SJSA1 (cell line): ENCODE measurements at regions not wholly inside any gene's neighbourhood (a gene's known extent, or its start where the extent isn't known, plus 50 kb on each side); places are given as distances from the start of the nearest gene placed in this dataset.
A peak's percentile ranks its signal among the peaks of the same experiment; 100 is the strongest.

ENCODE experiments used
- DNase-seq, 2 experiments: peaks; one replicate each; pipeline ENCODE4 v3.0.0-alpha.2; 2015 to 2020; ENCODE audit warnings: low spot score in 2 of 2, low read depth in 1 of 2
- H3K27ac ChIP-seq: fragments of 250-450 bp; sonication (Bioruptor Pico); 2 replicates; pipeline ENCODE4 v1.5.1; 2020; ENCODE audit warnings: mild to moderate bottlenecking, moderate library complexity
- H3K27me3 ChIP-seq: fragments of 250-450 bp; sonication (Bioruptor Pico); replicated peaks from 2 replicates; pipeline ENCODE4 v1.5.1; 2020; ENCODE audit warnings: mild to moderate bottlenecking, moderate library complexity
- H3K36me3 ChIP-seq: fragments of 250-450 bp; sonication (Bioruptor Pico); 2 replicates; pipeline ENCODE4 v1.5.1; 2020; ENCODE audit warnings: mild to moderate bottlenecking
- H3K4me1 ChIP-seq: fragments of 250-450 bp; sonication (Bioruptor Pico); replicated peaks from 2 replicates; pipeline ENCODE4 v1.6.1; 2021; ENCODE audit warnings: mild to moderate bottlenecking
- H3K4me3 ChIP-seq: fragments of 250-450 bp; sonication (Bioruptor Pico); 2 replicates; pipeline ENCODE4 v1.5.1; 2020; ENCODE audit warnings: mild to moderate bottlenecking
- H3K9me3 ChIP-seq: fragments of 250-450 bp; sonication (Bioruptor Pico); replicated peaks from 2 replicates; pipeline ENCODE4 v1.5.1; 2020; ENCODE audit warnings: mild to moderate bottlenecking

GRCh38 chr6:15974817-15975216 lies 154.1 kb upstream of the MYLIP start:
- Histone ChIP-seq H3K4me1 (no peaks in the 10 kb centered on the region), H3K9me3 (no peaks in the 10 kb centered on the region), H3K27ac (no peak overlapping the region), H3K4me3 (no peak overlapping the region), H3K36me3 (no peaks in the 10 kb centered on the region), H3K27me3 (no peaks in the 10 kb centered on the region)
- no peak for DNase-seq

- DNase-seq: no peak
- H3K36me3 ChIP-seq: no peaks in the 10 kb centered on the region
- H3K4me3 ChIP-seq: no peak overlapping the region
- no peaks in the 10 kb centered on the region for H3K27me3 ChIP-seq
- H3K4me1 ChIP-seq: no peaks in the 10 kb centered on the region
- no peaks in the 10 kb centered on the region for H3K9me3 ChIP-seq
- no peak overlapping the region for H3K27ac ChIP-seq
Observed at GRCh38 chr6:15970517-15970916, 158.4 kb upstream of the MYLIP start.

GRCh38 chr6:15969236-15969778 lies 159.6 kb upstream of the MYLIP start:
- no peak for DNase-seq
- H3K4me1 ChIP-seq: no peaks in the 10 kb centered on the region
- H3K9me3 ChIP-seq: no peaks in the 10 kb centered on the region
- H3K36me3 ChIP-seq: no peaks in the 10 kb centered on the region
- H3K27me3 ChIP-seq: no peaks in the 10 kb centered on the region
- H3K4me3 ChIP-seq: no peak overlapping the region
- H3K27ac ChIP-seq: no peak overlapping the region

DNA sequence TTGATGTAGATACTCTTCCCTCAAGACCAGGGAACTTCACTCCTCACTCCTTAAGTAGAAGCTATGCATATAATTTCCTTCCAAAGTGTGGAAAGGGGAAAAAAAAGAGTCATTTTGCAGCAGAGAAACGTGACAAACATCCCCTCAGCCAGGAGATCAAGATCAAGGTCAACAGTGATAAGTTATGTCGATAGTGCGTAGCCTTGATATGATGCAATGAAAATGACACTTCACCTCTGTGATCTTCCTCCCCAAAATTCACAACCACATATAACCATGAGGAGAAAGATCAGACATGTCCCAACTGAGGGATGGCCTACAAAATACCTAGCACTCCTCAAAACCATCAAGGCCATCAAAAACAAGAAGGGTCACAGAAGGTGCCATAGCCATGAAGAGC lies 160.4 kb upstream of the MYLIP start:
- Histone ChIP-seq H3K27me3 (no peaks in the 10 kb centered on the region), H3K4me1 (no peaks in the 10 kb centered on the region), H3K9me3 (no peaks in the 10 kb centered on the region), H3K4me3 (no peak overlapping the region), H3K36me3 (no peaks in the 10 kb centered on the region), H3K27ac (no peak overlapping the region)
- no peak for DNase-seq

DNA sequence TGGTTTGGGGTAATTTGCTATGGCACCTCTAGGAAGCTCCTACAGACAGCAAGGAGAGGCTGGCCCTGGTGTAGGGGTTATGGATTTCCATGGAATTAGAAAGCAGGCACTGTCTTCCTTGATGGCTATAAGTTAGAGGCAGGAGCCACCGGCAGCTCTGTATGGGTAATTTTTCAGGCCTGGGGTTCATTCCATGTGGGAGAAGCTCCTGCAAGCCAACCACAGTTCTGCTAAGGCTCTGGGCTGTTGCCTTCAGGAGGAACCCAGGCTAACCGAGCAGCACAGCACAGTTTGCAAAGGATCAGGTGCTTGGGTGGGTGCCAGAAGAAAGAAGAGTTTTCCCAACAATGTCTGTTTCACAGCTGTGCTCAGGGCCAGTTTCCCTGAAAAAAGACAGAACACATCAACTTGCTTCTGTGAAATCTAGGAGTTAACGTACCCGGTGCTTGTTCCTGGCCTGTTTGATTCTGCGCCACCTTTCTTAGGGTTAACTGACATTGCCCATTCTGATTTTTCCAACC lies 162.8 kb upstream of the MYLIP start:
- no peaks in the 10 kb centered on the region for H3K9me3 ChIP-seq
- H3K27me3 ChIP-seq: no peaks in the 10 kb centered on the region
- H3K36me3 ChIP-seq: no peaks in the 10 kb centered on the region
- no peak overlapping the region for H3K4me3 ChIP-seq
- no peak overlapping the region for H3K27ac ChIP-seq
- no peak for DNase-seq
- peaks cover 10% of the 10 kb centered on the region for H3K4me1 ChIP-seq

- peak in 1 of 2 experiments; percentile 40 for DNase-seq
- Histone ChIP-seq H3K27me3 (no peaks in the 10 kb centered on the region), H3K9me3 (no peaks in the 10 kb centered on the region), H3K4me1 (peaks cover 10% of the 10 kb centered on the region), H3K36me3 (no peaks in the 10 kb centered on the region), H3K27ac (no peak overlapping the region), H3K4me3 (no peak overlapping the region)
Observed at GRCh38 chr6:15962449-15962764, 166.5 kb upstream of the MYLIP start.

- H3K27ac ChIP-seq: no peak overlapping the region
- H3K4me3 ChIP-seq: no peak overlapping the region
- H3K27me3 ChIP-seq: no peaks in the 10 kb centered on the region
- no peak for DNase-seq
- H3K9me3 ChIP-seq: no peaks in the 10 kb centered on the region
- H3K36me3 ChIP-seq: no peaks in the 10 kb centered on the region
- H3K4me1 ChIP-seq: peaks cover 10% of the 10 kb centered on the region
Observed at GRCh38 chr6:15961635-15962448, 167.0 kb upstream of the MYLIP start.

- no peak for DNase-seq
- H3K4me1 ChIP-seq: peaks cover 10% of the 10 kb centered on the region
- H3K27me3 ChIP-seq: no peaks in the 10 kb centered on the region
- H3K4me3 ChIP-seq: no peak overlapping the region
- no peaks in the 10 kb centered on the region for H3K9me3 ChIP-seq
- H3K27ac ChIP-seq: no peak overlapping the region
- H3K36me3 ChIP-seq: no peaks in the 10 kb centered on the region
Observed at GRCh38 chr6:15960740-15961634, 167.9 kb upstream of the MYLIP start.

- Histone ChIP-seq H3K4me1 (peaks cover 9% of the 10 kb centered on the region), H3K9me3 (no peaks in the 10 kb centered on the region), H3K36me3 (no peaks in the 10 kb centered on the region), H3K4me3 (no peak overlapping the region), H3K27me3 (no peaks in the 10 kb centered on the region), H3K27ac (no peak overlapping the region)
- no peak for DNase-seq
Observed at GRCh38 chr6:15957655-15958169, 171.2 kb upstream of the MYLIP start.

DNA sequence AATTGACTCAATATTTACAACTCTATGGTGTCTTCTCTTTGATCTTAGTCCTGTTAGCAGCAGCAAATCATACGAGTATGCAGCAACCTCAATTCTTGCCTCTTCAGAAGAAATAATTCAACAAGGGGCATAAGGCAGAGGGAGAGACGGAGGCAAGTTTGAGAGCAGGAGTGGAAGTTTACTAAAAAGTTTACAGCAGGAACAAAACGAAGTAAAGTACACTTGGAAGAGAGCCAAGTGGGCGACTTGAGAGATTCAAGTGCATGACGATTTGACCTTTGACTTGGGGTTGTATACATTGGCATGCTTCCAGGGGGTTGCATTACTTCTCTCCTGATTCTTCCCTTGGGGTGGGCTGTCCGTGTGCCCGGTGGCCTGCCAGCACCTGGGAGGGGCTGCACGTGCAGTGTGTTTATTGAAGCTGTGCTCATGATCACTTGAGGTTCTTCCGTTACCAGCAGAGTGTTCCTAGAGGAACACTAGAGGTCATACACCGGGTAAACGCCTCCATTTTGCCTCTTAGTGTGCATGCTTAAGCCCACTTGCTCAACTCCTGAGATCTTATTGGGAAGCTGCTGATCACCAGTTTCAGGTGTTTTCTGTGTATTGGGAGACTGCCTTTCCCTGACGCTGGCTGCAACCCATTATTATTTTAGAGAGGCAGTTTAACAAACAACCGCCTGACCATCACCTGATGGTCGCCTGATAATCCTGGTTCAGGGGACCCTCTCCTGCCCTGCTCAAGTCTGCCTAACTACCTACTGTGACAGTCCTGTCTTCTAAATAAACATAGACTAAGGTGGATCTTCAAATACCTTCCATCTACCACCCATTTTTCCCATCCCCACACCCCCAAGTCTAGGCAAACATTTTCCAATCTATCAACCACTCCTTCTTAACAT lies 172.4 kb upstream of the MYLIP start:
- Histone ChIP-seq H3K27ac (no peak overlapping the region), H3K4me1 (no peaks in the 10 kb centered on the region), H3K9me3 (no peaks in the 10 kb centered on the region), H3K36me3 (no peaks in the 10 kb centered on the region), H3K4me3 (no peak overlapping the region), H3K27me3 (no peaks in the 10 kb centered on the region)
- DNase-seq: no peak

DNA sequence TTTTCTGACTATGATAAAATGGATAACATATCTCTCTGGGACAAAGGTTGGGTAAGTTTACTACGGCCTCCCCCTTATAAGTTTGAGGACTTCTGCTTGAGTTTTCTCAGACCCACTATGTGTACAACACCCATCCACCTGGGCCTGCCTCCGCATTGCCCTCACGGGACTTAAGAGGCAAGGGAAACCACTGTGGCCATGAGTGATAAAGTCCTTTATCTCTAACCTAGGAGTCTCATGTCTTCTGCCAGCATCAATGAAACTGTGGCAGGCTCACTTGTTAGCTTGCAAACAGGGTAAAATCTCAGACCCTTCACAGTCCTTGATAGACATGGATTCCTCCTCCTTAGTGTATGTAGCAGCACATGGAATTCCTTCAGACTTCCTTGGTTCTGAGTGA lies 173.4 kb upstream of the MYLIP start:
- no peak overlapping the region for H3K4me3 ChIP-seq
- H3K36me3 ChIP-seq: no peaks in the 10 kb centered on the region
- H3K9me3 ChIP-seq: no peaks in the 10 kb centered on the region
- H3K27me3 ChIP-seq: no peaks in the 10 kb centered on the region
- no peaks in the 10 kb centered on the region for H3K4me1 ChIP-seq
- DNase-seq: no peak
- no peak overlapping the region for H3K27ac ChIP-seq

- H3K27ac ChIP-seq: no peak overlapping the region
Observed at GRCh38 chr6:15953152-15953880, 175.6 kb upstream of the MYLIP start.

More at GRCh38 chr6:15953152-15953880, 175.6 kb upstream of the MYLIP start:
- no peak for DNase-seq
- H3K36me3 ChIP-seq: no peaks in the 10 kb centered on the region
- H3K4me1 ChIP-seq: no peaks in the 10 kb centered on the region
- no peaks in the 10 kb centered on the region for H3K27me3 ChIP-seq
- H3K4me3 ChIP-seq: no peak overlapping the region
- no peaks in the 10 kb centered on the region for H3K9me3 ChIP-seq
